A172 (cell line): ENCODE measurements at regions not wholly inside any gene's neighbourhood (a gene's known extent, or its start where the extent isn't known, plus 50 kb on each side); places are given as distances from the start of the nearest gene placed in this dataset.
"Not testable (repeated sequence)": the region's sequence is repeated elsewhere in the genome, so short reads cannot be mapped to it uniquely, and the experiment has no call there.

ENCODE experiments used
- DNase-seq: peaks from one replicate; pipeline ENCODE4 v3.0.0-alpha.2; 2015; ENCODE audit warnings: low spot score

- DNase-seq, result no peak
These were observed 59.9 kb downstream of the MINAR1 start for GRCh38 chr15:79492065-79492464.

GRCh38 chr15:79494384-79494909 is 62.3 kb downstream of the MINAR1 start:
- no peak for DNase-seq

GRCh38 chr15:79494963-79495755 is 63.0 kb downstream of the MINAR1 start:
- no peak for DNase-seq

- no peak for DNase-seq
These were observed 63.6 kb downstream of the MINAR1 start for GRCh38 chr15:79495775-79496174.

GRCh38 chr15:79496838-79497237 is 64.7 kb downstream of the MINAR1 start:
- no peak for DNase-seq

- DNase-seq, result no peak
These were observed 69.0 kb downstream of the MINAR1 start for GRCh38 chr15:79501086-79501485.

- DNase-seq, result no peak
These were observed 73.8 kb downstream of the MINAR1 start for GRCh38 chr15:79505956-79506355.

- not testable (repeated sequence) for DNase-seq
These were observed 80.7 kb downstream of the MINAR1 start for GRCh38 chr15:79512844-79513243.

- DNase-seq, result no peak
These were observed 81.3 kb downstream of the MINAR1 start for GRCh38 chr15:79513417-79513816.

- DNase-seq, result no peak
These were observed 81.8 kb downstream of the MINAR1 start for GRCh38 chr15:79513940-79514339.

- DNase-seq, result no peak
These were observed 83.3 kb downstream of the MINAR1 start for GRCh38 chr15:79515300-79516027.

GRCh38 chr15:79516155-79516554 is 84.0 kb downstream of the MINAR1 start:
- no peak for DNase-seq

- no peak for DNase-seq
These were observed 84.5 kb downstream of the MINAR1 start for GRCh38 chr15:79516646-79517045.

GRCh38 chr15:79519628-79520027 is 87.5 kb downstream of the MINAR1 start:
- DNase-seq, result no peak

GRCh38 chr15:79520654-79521053 is 88.5 kb downstream of the MINAR1 start:
- no peak for DNase-seq

- no peak for DNase-seq
These were observed 90.5 kb downstream of the MINAR1 start for GRCh38 chr15:79522656-79523055.

GRCh38 chr15:79523266-79523665 is 91.1 kb downstream of the MINAR1 start:
- DNase-seq, result peak; percentile 2

GRCh38 chr15:79524531-79524930 is 92.4 kb downstream of the MINAR1 start:
- no peak for DNase-seq

- DNase-seq, result no peak
These were observed 94.2 kb downstream of the MINAR1 start for GRCh38 chr15:79526376-79526775.

GRCh38 chr15:79527821-79528220 is 95.7 kb downstream of the MINAR1 start:
- no peak for DNase-seq

GRCh38 chr15:79529157-79529785 is 97.1 kb downstream of the MINAR1 start:
- no peak for DNase-seq

GRCh38 chr15:79535536-79535935 is 103.4 kb downstream of the MINAR1 start:
- DNase-seq, result no peak

GRCh38 chr15:79538527-79538926 is 106.4 kb downstream of the MINAR1 start:
- DNase-seq, result no peak
